Brain microvascular endothelial cell (primary cell): ENCODE measurements at regions not wholly inside any gene's neighbourhood (a gene's known extent, or its start where the extent isn't known, plus 50 kb on each side); places are given as distances from the start of the nearest gene placed in this dataset.

Experiments used
- DNase-seq: peaks from one replicate; pipeline ENCODE4 v3.0.0-alpha.2; 2020
- H3K27ac ChIP-seq: fragments of 250-450 bp; sonication (Bioruptor Pico); 2 replicates; pipeline ENCODE4 v1.5.1; 2020; ENCODE audit warnings: mild to moderate bottlenecking, moderate library complexity
- H3K27me3 ChIP-seq: fragments of 250-450 bp; sonication (Bioruptor Pico); replicated peaks from 2 replicates; pipeline ENCODE4 v1.5.1; 2020; ENCODE audit warnings: mild to moderate bottlenecking
- H3K36me3 ChIP-seq: fragments of 250-450 bp; sonication (Bioruptor Pico); replicated peaks from 2 replicates; pipeline ENCODE4 v1.5.1; 2020; ENCODE audit warnings: mild to moderate bottlenecking
- H3K4me3 ChIP-seq: 2 replicates; pipeline ENCODE4 v1.5.1; 2011; ENCODE audit warnings: low read depth, mild to moderate bottlenecking, control low read depth, low read length, moderate library complexity
- in situ Hi-C: cut with HindIII; loops from 2 replicates; pipeline ENCODE4 v1.10.0; 2017; ENCODE audit warnings: low sequenced_read_pairs, low pct_ligation_motif_present
- TF ChIP-seq, protein P1 (sequence below): IDR thresholded peaks from 2 replicates; pipeline ENCODE4 v1.5.1; 2011; ENCODE audit warnings: low read depth, mild to moderate bottlenecking, moderate library complexity, low read length, control low read depth, inconsistent platforms; ENCODE audit errors: missing control alignments

DNA sequence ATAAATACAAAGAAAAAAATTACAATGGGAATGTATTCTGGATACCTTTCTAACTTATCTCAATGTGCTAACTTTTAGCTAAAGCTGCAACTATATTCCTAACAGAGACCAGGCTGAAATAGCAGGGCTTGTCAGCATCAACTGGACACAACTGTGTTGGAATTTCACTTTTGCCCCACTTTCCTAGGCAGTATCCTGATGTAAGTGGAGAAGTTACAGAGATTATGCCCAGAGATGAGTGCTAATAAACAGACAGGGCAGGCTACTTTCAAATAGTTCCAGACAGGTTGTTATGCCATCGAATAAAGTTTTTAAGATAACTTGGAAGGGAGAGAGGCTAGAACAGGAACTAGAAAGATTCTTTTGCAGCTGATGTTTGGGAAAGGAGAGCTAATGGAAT, 201.9 kb downstream of the KCTD12 start:
- TF ChIP-seq, protein P1, sequence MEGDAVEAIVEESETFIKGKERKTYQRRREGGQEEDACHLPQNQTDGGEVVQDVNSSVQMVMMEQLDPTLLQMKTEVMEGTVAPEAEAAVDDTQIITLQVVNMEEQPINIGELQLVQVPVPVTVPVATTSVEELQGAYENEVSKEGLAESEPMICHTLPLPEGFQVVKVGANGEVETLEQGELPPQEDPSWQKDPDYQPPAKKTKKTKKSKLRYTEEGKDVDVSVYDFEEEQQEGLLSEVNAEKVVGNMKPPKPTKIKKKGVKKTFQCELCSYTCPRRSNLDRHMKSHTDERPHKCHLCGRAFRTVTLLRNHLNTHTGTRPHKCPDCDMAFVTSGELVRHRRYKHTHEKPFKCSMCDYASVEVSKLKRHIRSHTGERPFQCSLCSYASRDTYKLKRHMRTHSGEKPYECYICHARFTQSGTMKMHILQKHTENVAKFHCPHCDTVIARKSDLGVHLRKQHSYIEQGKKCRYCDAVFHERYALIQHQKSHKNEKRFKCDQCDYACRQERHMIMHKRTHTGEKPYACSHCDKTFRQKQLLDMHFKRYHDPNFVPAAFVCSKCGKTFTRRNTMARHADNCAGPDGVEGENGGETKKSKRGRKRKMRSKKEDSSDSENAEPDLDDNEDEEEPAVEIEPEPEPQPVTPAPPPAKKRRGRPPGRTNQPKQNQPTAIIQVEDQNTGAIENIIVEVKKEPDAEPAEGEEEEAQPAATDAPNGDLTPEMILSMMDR = no peak
- no peak for DNase-seq

GRCh38 chr13:76683854-76684253, 202.4 kb downstream of the KCTD12 start:
- in situ Hi-C loops = no loop called here
- Histone ChIP-seq H3K36me3 (no peaks in the 10 kb centered on the region), H3K27me3 (no peaks in the 10 kb centered on the region), H3K4me3 (no peak overlapping the region), H3K27ac (no peak overlapping the region)
- TF ChIP-seq, protein P1 = no peak
- no peak for DNase-seq

More for the DNA sequence above, 201.9 kb downstream of the KCTD12 start:
- in situ Hi-C loops = no loop called here
- Histone ChIP-seq H3K27me3 (no peaks in the 10 kb centered on the region), H3K4me3 (no peak overlapping the region), H3K36me3 (no peaks in the 10 kb centered on the region), H3K27ac (no peak overlapping the region)

DNA sequence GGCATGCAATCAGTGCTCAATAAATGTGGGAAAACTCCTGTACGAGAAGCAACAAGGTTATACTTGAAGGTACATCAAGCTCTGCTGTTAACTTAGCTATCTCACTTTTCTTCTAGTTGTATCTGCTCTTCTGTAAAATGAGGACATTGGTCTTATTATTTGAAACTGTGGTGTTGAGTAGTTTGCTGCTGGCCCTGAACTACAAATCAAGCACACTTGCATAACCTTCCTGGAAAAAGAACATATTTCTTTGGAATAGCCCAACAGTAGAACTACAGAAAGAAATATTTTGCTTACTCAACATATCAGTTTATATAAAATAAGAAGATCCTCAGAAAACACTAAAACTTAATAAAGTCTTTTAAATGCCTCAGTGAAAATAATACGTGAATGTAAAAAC, 203.0 kb downstream of the KCTD12 start:
- no peak overlapping the region for H3K27ac ChIP-seq
- TF ChIP-seq, protein P1 = no peak
- H3K27me3 ChIP-seq = no peaks in the 10 kb centered on the region
- H3K36me3 ChIP-seq = no peaks in the 10 kb centered on the region
- no peak overlapping the region for H3K4me3 ChIP-seq
- in situ Hi-C loops = no loop called here
- DNase-seq = no peak

DNA sequence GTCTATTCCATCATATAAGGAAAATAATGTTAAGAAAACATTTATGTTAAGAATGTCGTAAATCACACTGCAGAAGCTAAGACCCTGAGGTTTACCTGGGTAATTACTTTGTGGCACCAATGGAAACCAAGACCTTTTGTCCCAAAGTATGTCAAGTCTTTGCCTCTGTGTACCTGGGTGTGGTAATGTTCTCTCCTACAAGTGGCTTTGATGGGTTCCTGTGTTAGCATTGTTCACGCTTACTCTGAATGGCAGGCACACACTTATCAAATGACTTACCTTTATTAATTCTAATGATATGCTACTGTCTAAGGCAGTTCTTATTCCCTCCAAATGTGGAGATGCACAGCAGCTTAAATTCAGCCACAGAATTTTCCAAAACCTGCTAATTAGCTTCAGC, 206.1 kb downstream of the KCTD12 start:
- Histone ChIP-seq H3K36me3 (no peaks in the 10 kb centered on the region), H3K4me3 (no peak overlapping the region), H3K27ac (no peak overlapping the region), H3K27me3 (no peaks in the 10 kb centered on the region)
- DNase-seq = no peak
- in situ Hi-C loops = no loop called here
- TF ChIP-seq, protein P1 = no peak

GRCh38 chr13:76677043-76677442, 209.2 kb downstream of the KCTD12 start:
- Histone ChIP-seq H3K4me3 (no peak overlapping the region), H3K27ac (no peak overlapping the region), H3K36me3 (no peaks in the 10 kb centered on the region), H3K27me3 (no peaks in the 10 kb centered on the region)
- in situ Hi-C loops = no loop called here
- peak; percentile 82 for DNase-seq
- TF ChIP-seq, protein P1 = no peak

DNA sequence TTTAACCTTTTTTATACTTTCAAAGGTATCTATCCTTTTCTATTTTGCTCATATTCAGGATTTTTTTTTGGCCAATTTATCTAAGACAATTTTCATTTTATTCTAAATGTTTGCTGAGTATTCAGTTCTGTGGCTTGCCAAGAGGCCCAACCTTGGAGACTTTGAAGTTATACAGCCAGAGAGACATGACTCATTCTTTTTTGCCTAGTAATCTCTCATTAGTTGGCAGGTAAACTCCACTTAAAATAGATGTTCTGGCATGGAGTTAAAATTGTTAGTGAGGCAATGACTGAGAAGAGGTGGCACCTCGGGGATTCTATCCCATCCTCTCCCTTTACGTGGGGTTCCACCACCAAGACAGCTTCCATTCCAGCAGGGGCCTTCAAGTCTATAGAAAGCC, 213.8 kb downstream of the KCTD12 start:
- no peaks in the 10 kb centered on the region for H3K36me3 ChIP-seq
- TF ChIP-seq, protein P1 = no peak
- in situ Hi-C loops = no loop called here
- no peak overlapping the region for H3K27ac ChIP-seq
- no peak overlapping the region for H3K4me3 ChIP-seq
- DNase-seq = no peak
- no peaks in the 10 kb centered on the region for H3K27me3 ChIP-seq
